Parathyroid adenoma (tissue), 2 donors: ENCODE measurements at regions not wholly inside any gene's neighbourhood (a gene's known extent, or its start where the extent isn't known, plus 50 kb on each side); places are given as distances from the start of the nearest gene placed in this dataset.

Experiments
- H2AFZ ChIP-seq: fragments of 300-600 bp; sonication (generic); one replicate; pipeline ENCODE4 v1.7.0; 2017; ENCODE audit warnings: antibody characterized with exemption, mild to moderate bottlenecking
- H3K27ac ChIP-seq: fragments of 300-600 bp; sonication (generic); one replicate; pipeline ENCODE4 v1.7.0; 2017
- H3K27me3 ChIP-seq: fragments of 300-600 bp; sonication (generic); one replicate; pipeline ENCODE4 v1.7.0; 2017; ENCODE audit warnings: low read length; ENCODE audit not compliant: control insufficient read depth, insufficient read depth
- H3K36me3 ChIP-seq: fragments of 300-600 bp; sonication (generic); one replicate; pipeline ENCODE4 v1.7.0; 2017; ENCODE audit warnings: low read length; ENCODE audit not compliant: control insufficient read depth, insufficient read depth
- H3K4me1 ChIP-seq: fragments of 300-600 bp; sonication (generic); one replicate; pipeline ENCODE4 v1.7.0; 2017; ENCODE audit warnings: control low read depth
- H3K4me2 ChIP-seq: fragments of 300-600 bp; sonication (generic); one replicate; pipeline ENCODE4 v1.7.0; 2017; ENCODE audit warnings: low read length
- H3K4me3 ChIP-seq: fragments of 300-600 bp; sonication (generic); one replicate; pipeline ENCODE4 v1.7.0; 2017; ENCODE audit warnings: low read depth, low read length
- H3K79me2 ChIP-seq: fragments of 300-600 bp; sonication (generic); one replicate; pipeline ENCODE4 v1.7.0; 2017; ENCODE audit warnings: control low read depth
- H3K9ac ChIP-seq: fragments of 300-600 bp; sonication (generic); one replicate; pipeline ENCODE4 v1.7.0; 2017; ENCODE audit warnings: mild to moderate bottlenecking
- H3K9me3 ChIP-seq: fragments of 300-600 bp; sonication (generic); one replicate; pipeline ENCODE4 v1.7.0; 2017; ENCODE audit warnings: low read length; ENCODE audit not compliant: control insufficient read depth
- CTCF ChIP-seq: fragments of 300-600 bp; sonication (generic); IDR thresholded peaks from one replicate; pipeline ENCODE4 v1.7.0; 2017; ENCODE audit warnings: antibody characterized with exemption, mild to moderate bottlenecking
- donor health status: primary hyperparathyroidism.

GRCh38 chr1:30532621-30533020 lies 190.8 kb downstream of the MATN1 start:
- Histone ChIP-seq H3K4me3 (no peak overlapping the region), H3K9ac (no peak overlapping the region), H3K36me3 (no peaks in the 10 kb centered on the region), H3K27ac (no peak overlapping the region), H3K4me1 (no peaks in the 10 kb centered on the region), H3K4me2 (no peak overlapping the region), H3K27me3 (no peaks in the 10 kb centered on the region), H3K9me3 (no peaks in the 10 kb centered on the region), H3K79me2 (no peaks in the 10 kb centered on the region), H2AFZ (no peak overlapping the region)
- TF ChIP-seq CTCF = no peak

- Histone ChIP-seq H3K27me3 (no peaks in the 10 kb centered on the region), H3K4me2 (no peak overlapping the region), H3K79me2 (no peaks in the 10 kb centered on the region), H2AFZ (peak overlapping the region; percentile 22), H3K4me1 (peaks cover 4% of the 10 kb centered on the region), H3K27ac (no peak overlapping the region), H3K9me3 (no peaks in the 10 kb centered on the region), H3K9ac (no peak overlapping the region), H3K4me3 (no peak overlapping the region), H3K36me3 (no peaks in the 10 kb centered on the region)
- no peak for TF ChIP-seq CTCF
Observed at GRCh38 chr1:30527511-30528140, 195.8 kb downstream of the MATN1 start.

- H3K79me2 ChIP-seq = no peaks in the 10 kb centered on the region
- no peak overlapping the region for H3K4me3 ChIP-seq
- no peak for TF ChIP-seq CTCF
- no peak overlapping the region for H3K27ac ChIP-seq
- no peak overlapping the region for H3K4me2 ChIP-seq
- H3K9me3 ChIP-seq = no peaks in the 10 kb centered on the region
- H3K4me1 ChIP-seq = peaks cover 4% of the 10 kb centered on the region
- H3K36me3 ChIP-seq = no peaks in the 10 kb centered on the region
- no peaks in the 10 kb centered on the region for H3K27me3 ChIP-seq
- H3K9ac ChIP-seq = no peak overlapping the region
- H2AFZ ChIP-seq = no peak overlapping the region
Observed at GRCh38 chr1:30526652-30527345, 196.6 kb downstream of the MATN1 start.

GRCh38 chr1:30525971-30526651 lies 197.3 kb downstream of the MATN1 start:
- no peak for TF ChIP-seq CTCF
- Histone ChIP-seq H3K4me1 (peaks cover 4% of the 10 kb centered on the region), H3K36me3 (no peaks in the 10 kb centered on the region), H3K9ac (no peak overlapping the region), H3K4me3 (no peak overlapping the region), H3K27me3 (no peaks in the 10 kb centered on the region), H3K9me3 (no peaks in the 10 kb centered on the region), H3K79me2 (no peaks in the 10 kb centered on the region), H3K4me2 (no peak overlapping the region), H2AFZ (no peak overlapping the region), H3K27ac (no peak overlapping the region)
